K562 (cell line): ENCODE measurements at regions not wholly inside any gene's neighbourhood (a gene's known extent, or its start where the extent isn't known, plus 50 kb on each side); places are given as distances from the start of the nearest gene placed in this dataset.

ENCODE experiments used
- ATAC-seq: fragments of 200-7000 bp; cut with Tn5 transposase; 3 replicates; pipeline ENCODE4 v1.9.1; 2020; ENCODE audit warnings: moderate library complexity
- BruUV-seq: library from RNA; stranded (reverse); fragments of 400-500 nt; replicated peaks from 2 replicates; lab custom pipeline; 2021; lab: Mats Ljungman, UMichigan
- CTCF ChIA-PET: fragments of 300-600 bp; formaldehyde crosslinking; extraction: SDS; loops from one replicate; lab custom pipeline; 2021; ENCODE audit warnings: low intra/inter-chr PET ratio; lab: Yijun Ruan, JAX
- POLR2A ChIA-PET: fragments of 300-600, 350-650 bp; sonication (Branson Sonifier 250); formaldehyde crosslinking; extraction: SDS; loops from one replicate; lab custom pipeline; 2021; ENCODE audit warnings: antibody characterized with exemption, inconsistent platforms; lab: Yijun Ruan, JAX
- DNase-seq, 4 experiments: peaks; one replicate each; pipeline versions ENCODE4 v3.0.0 to v3.0.0-alpha.2; 2011 to 2018; ENCODE audit warnings: low spot score in 3 of 4, mixed read lengths in 3 of 4; ENCODE audit errors: extremely low read depth in 1 of 4
- FAIRE-seq: peaks from 2 replicates; lab custom pipeline; 2011; peaks lifted over from hg19 to GRCh38; lab: Jason Lieb, UNC
- H2AFZ ChIP-seq: 2 replicates; pipeline ENCODE4 v1.6.0; 2011; ENCODE audit warnings: low read depth, low read length, control low read depth, inconsistent platforms
- H3K27ac ChIP-seq: fragments of 200-600 bp; 3 replicates; pipeline ENCODE4 v1.8.0; 2011; ENCODE audit warnings: low read depth, mild to moderate bottlenecking, control low read depth, inconsistent platforms, low read length, moderate library complexity, mixed read lengths; ENCODE audit errors: extremely low read depth
- H3K27me3 ChIP-seq, 2 experiments: fragments of 300-600 bp in 1 of 2; 2 replicates in 1 of 2; 3 replicates in 1 of 2; pipeline versions ENCODE4 v1.6.0 to v1.8.0; 2011; ENCODE audit warnings: inconsistent platforms in 2 of 2, low read length in 2 of 2, mild to moderate bottlenecking in 1 of 2, mixed read lengths in 1 of 2, moderate library complexity in 1 of 2; ENCODE audit not compliant: control insufficient read depth in 2 of 2, insufficient read depth in 2 of 2
- H3K36me3 ChIP-seq: fragments of 300-600 bp; 3 replicates; pipeline ENCODE4 v1.8.0; 2011; ENCODE audit warnings: mild to moderate bottlenecking, low read length, inconsistent platforms; ENCODE audit not compliant: control insufficient read depth, insufficient read depth
- H3K4me1 ChIP-seq, 2 experiments: fragments of 200-600 bp in 1 of 2; replicated peaks in 1 of 2; 2 replicates in 1 of 2; 3 replicates in 1 of 2; pipeline versions ENCODE4 v1.5.1 to v1.8.0; 2011; ENCODE audit warnings: inconsistent platforms in 2 of 2, low read length in 2 of 2, mild to moderate bottlenecking in 1 of 2, mixed read lengths in 1 of 2, moderate library complexity in 1 of 2; ENCODE audit not compliant: control insufficient read depth in 2 of 2, insufficient read depth in 2 of 2
- H3K4me2 ChIP-seq: 2 replicates; pipeline ENCODE4 v1.6.1; 2011; ENCODE audit warnings: low read length, control low read depth, inconsistent platforms, mixed read lengths; ENCODE audit not compliant: insufficient read depth
- H3K4me3 ChIP-seq: fragments of 200-600 bp; sonication (generic), shearing (Covaris generic); 2 replicates; pipeline ENCODE4 v1.5.1; 2016; ENCODE audit warnings: control low read depth, inconsistent platforms
- H3K79me2 ChIP-seq: fragments of 200-600 bp; 3 replicates; pipeline ENCODE4 v1.8.0; 2011; ENCODE audit warnings: low read length, inconsistent platforms; ENCODE audit not compliant: control insufficient read depth, insufficient read depth
- H3K9ac ChIP-seq, 2 experiments: 2 replicates each; pipeline versions ENCODE4 v1.6.0 to v1.6.1; 2011; ENCODE audit warnings: low read depth in 2 of 2, low read length in 2 of 2, control low read depth in 1 of 2, inconsistent platforms in 1 of 2, mild to moderate bottlenecking in 1 of 2, mixed read lengths in 1 of 2; ENCODE audit not compliant: insufficient read depth in 1 of 2
- H3K9me1 ChIP-seq: one replicate; pipeline ENCODE4 v1.6.0; 2011; ENCODE audit warnings: inconsistent platforms, mild to moderate bottlenecking, low read length, moderate library complexity; ENCODE audit not compliant: control insufficient read depth, insufficient read depth
- H3K9me3 ChIP-seq: replicated peaks from 2 replicates; pipeline ENCODE4 v1.5.1; 2011; ENCODE audit warnings: low read depth, low read length, inconsistent platforms; ENCODE audit not compliant: control insufficient read depth, insufficient read depth
- H4K20me1 ChIP-seq: replicated peaks from 2 replicates; pipeline ENCODE4 v1.6.1; 2011; ENCODE audit warnings: low read length, inconsistent platforms, mixed read lengths; ENCODE audit not compliant: control insufficient read depth, insufficient read depth
- CREB3 ChIP-seq: fragments of 450-650 bp; conservative IDR thresholded peaks from 2 replicates; pipeline ENCODE4 v1.6.1; 2016; ENCODE audit warnings: missing genetic modification characterization, low read depth, mild to moderate bottlenecking, missing compliant biosample characterization, moderate library complexity
- MAZ ChIP-seq, 2 experiments: fragments of 450-650 bp in 1 of 2; sonication (generic) in 1 of 2; formaldehyde crosslinking; IDR thresholded peaks in 1 of 2; conservative IDR thresholded peaks in 1 of 2; 2 replicates each; pipeline versions ENCODE4 v1.4.0 to v1.5.0; 2020; ENCODE audit warnings: mild to moderate bottlenecking in 1 of 2, missing genetic modification reagents in 1 of 2
- ZNF280A ChIP-seq: fragments of 450-650 bp; IDR thresholded peaks from 2 replicates; pipeline ENCODE4 v1.6.1; 2018; ENCODE audit warnings: mild to moderate bottlenecking, low read depth; ENCODE audit not compliant: partially characterized antibody
- ZNF398 ChIP-seq: fragments of 250-450 bp; sonication (Bioruptor Pico); IDR thresholded peaks from 2 replicates; pipeline ENCODE4 v1.8.0; 2021; ENCODE audit warnings: moderate library complexity, mild to moderate bottlenecking, inconsistent platforms
- WGBS: fragments of 100-300 bp; shearing (Covaris generic); methylation state at CpG from one replicate; pipeline ENCODE4 v1.1.6; 2016; ENCODE audit warnings: low coverage, mixed read lengths; ENCODE audit not compliant: insufficient coverage; ENCODE audit errors: missing lambda C conversion rate; 5-methylcytosine and 5-hydroxymethylcytosine counted together
- in situ Hi-C: fragments of 300-500 bp; cut with MboI; formaldehyde crosslinking; loops from 4 replicates; pipeline ENCODE4 v1.15.0; 2018; ENCODE audit warnings: inconsistent platforms, mixed read lengths
- intact Hi-C: fragments of 100-400 bp; cut with micrococcal nuclease; formaldehyde crosslinking; loops from 2 replicates; pipeline ENCODE4 v1.14.2; 2022

GRCh38 chr5:74342182-74342581, 298.3 kb downstream of the ENC1 start:
- ATAC-seq, result no peak
- no peaks in the 10 kb centered on the region for H3K79me2 ChIP-seq
- intact Hi-C loops, result no loop called here
- no peak for DNase-seq
- H3K9ac ChIP-seq, result no peak overlapping the region
- H4K20me1 ChIP-seq, result no peaks in the 10 kb centered on the region
- no peaks in the 10 kb centered on the region for H3K36me3 ChIP-seq
- in situ Hi-C loops, result no loop called here
- H3K9me1 ChIP-seq, result no peaks in the 10 kb centered on the region
- no peaks in the 10 kb centered on the region for H3K9me3 ChIP-seq
- ChIA-PET CTCF (no interaction called here), POLR2A (interaction anchor here (0.6 kb wide), 2 partner anchors 28 to 1078 kb away, joined by 3 read pairs; no protein-coding TSS in a partner anchor)
- no peak overlapping the region for H2AFZ ChIP-seq
- H3K4me2 ChIP-seq, result no peak overlapping the region
- 9% methylated on average over 2 of the region's 2 CpGs for WGBS
- no peak overlapping the region for H3K27ac ChIP-seq
- BruUV-seq, result no TSS peak
- H3K4me3 ChIP-seq, result no peak overlapping the region
- no peak for FAIRE-seq
- TF ChIP-seq CREB3 (no peak), ZNF280A (no peak), ZNF398 (no peak), MAZ (CRISPR knock-in tag; conservative IDR thresholded peaks at IDR 0.05 in 1 of 2, IDR thresholded peaks at IDR 0.05 in 1 of 2) (no peak)
- TF ChIP-seq, all 486 proteins: peak for 0
- Histone ChIP-seq H3K4me1 (no peaks in the 10 kb centered on the region; a peak in 1 of 5 replicates), H3K27me3 (0 out of 5 replicates have a peak, but pooled peaks cover 0 to 5% of the 10 kb centered on the region in 2 experiments)
